Adrenal gland (tissue), 5 donors: ENCODE measurements at regions not wholly inside any gene's neighbourhood (a gene's known extent, or its start where the extent isn't known, plus 50 kb on each side); places are given as distances from the start of the nearest gene placed in this dataset.

ENCODE experiments used
- POLR2A ChIP-seq, 2 donors: fragments of 450-650 bp; IDR thresholded peaks; one replicate each; pipeline ENCODE4 v1.6.1; 2017; ENCODE audit warnings: antibody characterized with exemption in 2 of 2, mild to moderate bottlenecking in 2 of 2, moderate library complexity in 1 of 2
- TF ChIP-seq, protein P1 (sequence below), 6 experiments: fragments of 450-650 bp in 4 of 6; fragments of 200-600 bp in 2 of 6; sonication (generic) in 1 of 6; IDR thresholded peaks; 1 replicate in 5 of 6; 2 replicates in 1 of 6; pipeline versions ENCODE4 v1.5.1 to v1.8.0; 2016 to 2021; ENCODE audit warnings: antibody characterized with exemption in 6 of 6, mild to moderate bottlenecking in 2 of 6, moderate library complexity in 1 of 6
- donor health status: DM: no; HTN: no; CAD: no.

GRCh38 chr5:2333291-2333690, 418.2 kb downstream of the IRX2 start:
- TF ChIP-seq, protein P1, sequence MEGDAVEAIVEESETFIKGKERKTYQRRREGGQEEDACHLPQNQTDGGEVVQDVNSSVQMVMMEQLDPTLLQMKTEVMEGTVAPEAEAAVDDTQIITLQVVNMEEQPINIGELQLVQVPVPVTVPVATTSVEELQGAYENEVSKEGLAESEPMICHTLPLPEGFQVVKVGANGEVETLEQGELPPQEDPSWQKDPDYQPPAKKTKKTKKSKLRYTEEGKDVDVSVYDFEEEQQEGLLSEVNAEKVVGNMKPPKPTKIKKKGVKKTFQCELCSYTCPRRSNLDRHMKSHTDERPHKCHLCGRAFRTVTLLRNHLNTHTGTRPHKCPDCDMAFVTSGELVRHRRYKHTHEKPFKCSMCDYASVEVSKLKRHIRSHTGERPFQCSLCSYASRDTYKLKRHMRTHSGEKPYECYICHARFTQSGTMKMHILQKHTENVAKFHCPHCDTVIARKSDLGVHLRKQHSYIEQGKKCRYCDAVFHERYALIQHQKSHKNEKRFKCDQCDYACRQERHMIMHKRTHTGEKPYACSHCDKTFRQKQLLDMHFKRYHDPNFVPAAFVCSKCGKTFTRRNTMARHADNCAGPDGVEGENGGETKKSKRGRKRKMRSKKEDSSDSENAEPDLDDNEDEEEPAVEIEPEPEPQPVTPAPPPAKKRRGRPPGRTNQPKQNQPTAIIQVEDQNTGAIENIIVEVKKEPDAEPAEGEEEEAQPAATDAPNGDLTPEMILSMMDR (IDR thresholded peaks at IDR 0.05), result no peak
- TF ChIP-seq POLR2A (IDR thresholded peaks at IDR 0.05), result no peak
